ENCODE measurements at regions not wholly inside any gene's neighbourhood (a gene's known extent, or its start where the extent isn't known, plus 50 kb on each side); places are given as distances from the start of the nearest gene placed in this dataset.

- H3K79me2 ChIP-seq (ENCODE audit: insufficient read depth, low read length) = no peaks in the 10 kb centered on the region
- H3K4me1 ChIP-seq (ENCODE audit: insufficient read depth, low read length) = no peaks in the 10 kb centered on the region
- Mint-ChIP-seq H3K9me3 (ENCODE audit: unreplicated experiment) (no peaks in the 10 kb centered on the region), H3K27ac (ENCODE audit: unreplicated experiment) (no peak overlapping the region), H3K27me3 (ENCODE audit: low read depth, unreplicated experiment) (no peaks in the 10 kb centered on the region), H3K4me1 (ENCODE audit: low read depth, unreplicated experiment) (no peaks in the 10 kb centered on the region), H3K4me3 (ENCODE audit: unreplicated experiment) (no peak overlapping the region), H3K36me3 (ENCODE audit: low read depth, unreplicated experiment) (no peaks in the 10 kb centered on the region)
- no peak overlapping the region for H3K27ac ChIP-seq (ENCODE audit: low read depth, low read length)
- no peaks in the 10 kb centered on the region for H3K36me3 ChIP-seq (ENCODE audit: insufficient read depth, low read length)
- no peaks in the 10 kb centered on the region for H3K9me3 ChIP-seq (ENCODE audit: insufficient read depth, low read depth, low read length)
- no peaks in the 10 kb centered on the region for H4K20me1 ChIP-seq (ENCODE audit: insufficient read depth, low read length)
- no peak overlapping the region for H3K9ac ChIP-seq (ENCODE audit: low read length)
- TF ChIP-seq EZH2 (IDR thresholded peaks at IDR 0.05; ENCODE audit: insufficient read depth, low read length) = no peak
- no peak overlapping the region for H3K4me2 ChIP-seq (ENCODE audit: low read length)
- no peak overlapping the region for H2AFZ ChIP-seq (ENCODE audit: low read depth, low read length)
- FAIRE-seq (no peak), DNase-seq (ENCODE audit: low read depth) (no peak)
- no peaks in the 10 kb centered on the region for H3K27me3 ChIP-seq (ENCODE audit: insufficient read depth, low read length)
- H3K4me3 ChIP-seq (ENCODE audit: insufficient read depth, low read depth, low read length) = no peak overlapping the region
Observed at GRCh38 chr4:60175241-60175640, 1024.9 kb upstream of the ADGRL3 start.

- Histone ChIP-seq H3K9ac (ENCODE audit: low read length) (no peak overlapping the region), H4K20me1 (ENCODE audit: insufficient read depth, low read length) (no peaks in the 10 kb centered on the region), H3K79me2 (ENCODE audit: insufficient read depth, low read length) (no peaks in the 10 kb centered on the region), H3K36me3 (ENCODE audit: insufficient read depth, low read length) (no peaks in the 10 kb centered on the region), H3K4me1 (ENCODE audit: insufficient read depth, low read length) (no peaks in the 10 kb centered on the region), H3K27ac (ENCODE audit: low read depth, low read length) (no peak overlapping the region), H2AFZ (ENCODE audit: low read depth, low read length) (no peak overlapping the region), H3K27me3 (ENCODE audit: insufficient read depth, low read length) (no peaks in the 10 kb centered on the region), H3K4me2 (ENCODE audit: low read length) (no peak overlapping the region), H3K9me3 (ENCODE audit: insufficient read depth, low read depth, low read length) (no peaks in the 10 kb centered on the region), H3K4me3 (ENCODE audit: insufficient read depth, low read depth, low read length) (no peak overlapping the region)
- TF ChIP-seq CTCF (IDR thresholded peaks at IDR 0.05; ENCODE audit: insufficient read depth, low read depth, low read length) (no peak), EZH2 (IDR thresholded peaks at IDR 0.05; ENCODE audit: insufficient read depth, low read length) (no peak)
- no peaks in the 10 kb centered on the region for H3K27me3 Mint-ChIP-seq (ENCODE audit: low read depth, unreplicated experiment)
- H3K27ac Mint-ChIP-seq (ENCODE audit: unreplicated experiment) = no peak overlapping the region
- H3K4me3 Mint-ChIP-seq (ENCODE audit: unreplicated experiment) = no peak overlapping the region
- H3K36me3 Mint-ChIP-seq (ENCODE audit: low read depth, unreplicated experiment) = no peaks in the 10 kb centered on the region
- H3K4me1 Mint-ChIP-seq (ENCODE audit: low read depth, unreplicated experiment) = no peaks in the 10 kb centered on the region
- FAIRE-seq = no peak
- H3K9me3 Mint-ChIP-seq (ENCODE audit: unreplicated experiment) = peaks cover 2% of the 10 kb centered on the region
- DNase-seq (ENCODE audit: low read depth) = no peak
Observed at GRCh38 chr4:60187428-60187827, 1012.7 kb upstream of the ADGRL3 start.

- Mint-ChIP-seq H3K36me3 (ENCODE audit: low read depth, unreplicated experiment) (no peaks in the 10 kb centered on the region), H3K4me1 (ENCODE audit: low read depth, unreplicated experiment) (no peaks in the 10 kb centered on the region), H3K4me3 (ENCODE audit: unreplicated experiment) (no peak overlapping the region), H3K9me3 (ENCODE audit: unreplicated experiment) (peaks cover 2% of the 10 kb centered on the region), H3K27ac (ENCODE audit: unreplicated experiment) (no peak overlapping the region), H3K27me3 (ENCODE audit: low read depth, unreplicated experiment) (no peaks in the 10 kb centered on the region)
- Histone ChIP-seq H3K27me3 (ENCODE audit: insufficient read depth, low read length) (no peaks in the 10 kb centered on the region), H3K4me3 (ENCODE audit: insufficient read depth, low read depth, low read length) (no peak overlapping the region), H3K36me3 (ENCODE audit: insufficient read depth, low read length) (no peaks in the 10 kb centered on the region), H3K4me1 (ENCODE audit: insufficient read depth, low read length) (no peaks in the 10 kb centered on the region), H4K20me1 (ENCODE audit: insufficient read depth, low read length) (no peaks in the 10 kb centered on the region), H3K79me2 (ENCODE audit: insufficient read depth, low read length) (no peaks in the 10 kb centered on the region), H3K27ac (ENCODE audit: low read depth, low read length) (no peak overlapping the region), H3K9ac (ENCODE audit: low read length) (no peak overlapping the region), H3K9me3 (ENCODE audit: insufficient read depth, low read depth, low read length) (no peaks in the 10 kb centered on the region), H2AFZ (ENCODE audit: low read depth, low read length) (no peak overlapping the region), H3K4me2 (ENCODE audit: low read length) (no peak overlapping the region)
- DNase-seq (ENCODE audit: low read depth) (no peak), FAIRE-seq (no peak)
- TF ChIP-seq CTCF (IDR thresholded peaks at IDR 0.05; ENCODE audit: insufficient read depth, low read depth, low read length) = no peak
- no peak for TF ChIP-seq EZH2 (IDR thresholded peaks at IDR 0.05; ENCODE audit: insufficient read depth, low read length)
Observed at GRCh38 chr4:60189286-60189685, 1010.8 kb upstream of the ADGRL3 start.

Data from astrocyte (in vitro differentiated cells and primary cell).